Endometrial microvascular endothelial cells (primary cell): ENCODE measurements at regions not wholly inside any gene's neighbourhood (a gene's known extent, or its start where the extent isn't known, plus 50 kb on each side); places are given as distances from the start of the nearest gene placed in this dataset.

Source experiments
- in situ Hi-C: cut with HindIII; loops from 2 replicates; pipeline ENCODE4 v1.10.0; 2017; ENCODE audit warnings: low sequenced_read_pairs, low pct_unique_long_range_greater_than_20kb; ENCODE audit errors: inconsistent ontology term

- in situ Hi-C loops = no loop called here
These were observed 186.0 kb upstream of the KLF4 start for GRCh38 chr9:107675351-107676259.

GRCh38 chr9:107674721-107675277 lies 185.2 kb upstream of the KLF4 start:
- in situ Hi-C loops = no loop called here

GRCh38 chr9:107673861-107674720 lies 184.5 kb upstream of the KLF4 start:
- in situ Hi-C loops = no loop called here

- in situ Hi-C loops = no loop called here
These were observed 182.0 kb upstream of the KLF4 start for GRCh38 chr9:107671588-107671987.

- in situ Hi-C loops = no loop called here
These were observed 179.9 kb upstream of the KLF4 start for GRCh38 chr9:107669422-107669821.

- in situ Hi-C loops = no loop called here
These were observed 177.9 kb upstream of the KLF4 start for GRCh38 chr9:107667231-107668070.

GRCh38 chr9:107665057-107665456 lies 175.5 kb upstream of the KLF4 start:
- in situ Hi-C loops = no loop called here

- in situ Hi-C loops = no loop called here
These were observed 171.4 kb upstream of the KLF4 start for GRCh38 chr9:107660976-107661375.

- in situ Hi-C loops = no loop called here
These were observed 163.8 kb upstream of the KLF4 start for GRCh38 chr9:107653263-107653821.

- in situ Hi-C loops = no loop called here
These were observed 161.4 kb upstream of the KLF4 start for GRCh38 chr9:107650995-107651394.

GRCh38 chr9:107650321-107650720 lies 160.8 kb upstream of the KLF4 start:
- in situ Hi-C loops = no loop called here

- in situ Hi-C loops = no loop called here
These were observed 158.7 kb upstream of the KLF4 start for GRCh38 chr9:107648153-107648715.

- in situ Hi-C loops = no loop called here
These were observed 158.0 kb upstream of the KLF4 start for GRCh38 chr9:107647611-107648010.

GRCh38 chr9:107647141-107647540 lies 157.6 kb upstream of the KLF4 start:
- in situ Hi-C loops = no loop called here

- in situ Hi-C loops = no loop called here
These were observed 155.9 kb upstream of the KLF4 start for GRCh38 chr9:107645464-107645833.

GRCh38 chr9:107644733-107645463 lies 155.3 kb upstream of the KLF4 start:
- in situ Hi-C loops = no loop called here

- in situ Hi-C loops = no loop called here
These were observed 149.9 kb upstream of the KLF4 start for GRCh38 chr9:107639426-107639825.
